ENCODE measurements at regions not wholly inside any gene's neighbourhood (a gene's known extent, or its start where the extent isn't known, plus 50 kb on each side); places are given as distances from the start of the nearest gene placed in this dataset.

GRCh38 chr16:49019081-49019633, 262.5 kb downstream of the CBLN1 start:
- BruUV-seq (replicated peaks): no TSS peak

More at GRCh38 chr16:49019081-49019633, 262.5 kb downstream of the CBLN1 start:
- H3K9me2 ChIP-seq (ENCODE audit: insufficient read depth): no peaks in the 10 kb centered on the region
- no peaks in the 10 kb centered on the region for H3K9me3 ChIP-seq (ENCODE audit: control insufficient read depth in 1 of 2, insufficient read depth in 1 of 2, low read depth in 1 of 2, low read length in 2 of 2)
- H2AFZ ChIP-seq (ENCODE audit: low read depth, low read length, poor library complexity, severe bottlenecking): no peak overlapping the region
- no peak overlapping the region for H3K4me3 ChIP-seq (replicated peaks in 1 of 2; ENCODE audit: low read depth in 1 of 2, low read length in 2 of 2)
- peaks cover 10 to 24% of the 10 kb centered on the region in 2 experiments for H3K4me1 ChIP-seq (ENCODE audit: control insufficient read depth in 1 of 2, insufficient read depth in 2 of 2, low read length in 2 of 2)
- H3K27ac ChIP-seq (ENCODE audit: low read depth, low read length): no peak overlapping the region
- intact Hi-C loops (cut with micrococcal nuclease): no loop called here
- DNase-seq (ENCODE audit: low read depth, low spot score) (no peak), ATAC-seq (no peak)
- H3K79me2 ChIP-seq (ENCODE audit: insufficient read depth, low read length): no peaks in the 10 kb centered on the region
- no peak for TF ChIP-seq CEBPB (IDR thresholded peaks at IDR 0.05; ENCODE audit: low read depth)
- no peak for TF ChIP-seq EGR1 (IDR thresholded peaks at IDR 0.05; ENCODE audit: low read depth)
- TF ChIP-seq ATF3 (IDR thresholded peaks at IDR 0.05): no peak
- no peak for TF ChIP-seq CBX3 (IDR thresholded peaks at IDR 0.05; ENCODE audit: low read depth)
- TF ChIP-seq ZBTB33 (IDR thresholded peaks at IDR 0.05; ENCODE audit: extremely low read depth, insufficient replicate concordance, low read length): no peak
- TF ChIP-seq POLR2A (IDR thresholded peaks at IDR 0.05; ENCODE audit: borderline replicate concordance, extremely low read depth, insufficient read depth, insufficient read length): no peak
- no peak for TF ChIP-seq SRF (IDR thresholded peaks at IDR 0.05; ENCODE audit: low read depth)
- TF ChIP-seq ZFX (IDR thresholded peaks at IDR 0.05): no peak
- TF ChIP-seq ELF1 (IDR thresholded peaks at IDR 0.05; ENCODE audit: borderline replicate concordance, low read depth): no peak
- no peak for TF ChIP-seq CTCF (IDR thresholded peaks at IDR 0.05 in 2 of 3, conservative IDR thresholded peaks at IDR 0.05 in 1 of 3; ENCODE audit: borderline replicate concordance in 1 of 3, insufficient read depth in 1 of 3, low read depth in 2 of 3, low read length in 2 of 3)
- no peak for TF ChIP-seq EZH2phosphoT487 (IDR thresholded peaks at IDR 0.05; ENCODE audit: borderline replicate concordance)
- no peak for TF ChIP-seq SIN3A (IDR thresholded peaks at IDR 0.05; ENCODE audit: low read depth)
- no peak for TF ChIP-seq POLR2AphosphoS5 (IDR thresholded peaks at IDR 0.05; ENCODE audit: low read depth, low read length)
- no peak for TF ChIP-seq YY1 (IDR thresholded peaks at IDR 0.05; ENCODE audit: extremely low read depth, insufficient replicate concordance, low read depth, low read length)
- no peak for TF ChIP-seq FOSL1 (IDR thresholded peaks at IDR 0.05; ENCODE audit: low read depth)
- no peak for TF ChIP-seq MAX (IDR thresholded peaks at IDR 0.05)
- no peak for TF ChIP-seq ZNF274 (IDR thresholded peaks at IDR 0.05; ENCODE audit: low read depth, low read length)
- no peak for TF ChIP-seq RAD21 (IDR thresholded peaks at IDR 0.05; ENCODE audit: low read depth)
- TF ChIP-seq JUND (IDR thresholded peaks at IDR 0.05): no peak
- no peak overlapping the region for H3K9ac ChIP-seq (ENCODE audit: low read length)
- H3K4me2 ChIP-seq (ENCODE audit: low read length): no peak overlapping the region
- ChIA-PET POLR2A (no interaction called here), RAD21 (ENCODE audit: low non-redundant PET in 1 of 2, low total read pairs in 2 of 2, uncharacterized antibody in 2 of 2, unreplicated experiment in 2 of 2) (no interaction called here), CTCF (no interaction called here)
- no peaks in the 10 kb centered on the region for H4K20me1 ChIP-seq (ENCODE audit: insufficient read depth)
- no peaks in the 10 kb centered on the region for H3K36me3 ChIP-seq (ENCODE audit: control insufficient read depth in 1 of 2, insufficient read depth in 2 of 2, low read length in 2 of 2)
- H3K27me3 ChIP-seq (ENCODE audit: insufficient read depth, low read length): peaks cover 6% of the 10 kb centered on the region
